ENCODE measurements at regions not wholly inside any gene's neighbourhood (a gene's known extent, or its start where the extent isn't known, plus 50 kb on each side); places are given as distances from the start of the nearest gene placed in this dataset.
"Not testable (repeated sequence)": the region's sequence is repeated elsewhere in the genome, so short reads cannot be mapped to it uniquely, and the experiment has no call there.

- no peak for DNase-seq
These were observed 108.4 kb upstream of the SLC6A11 start for GRCh38 chr3:10707400-10708215.

- DNase-seq = no peak
These were observed 107.7 kb upstream of the SLC6A11 start for GRCh38 chr3:10708216-10708893.

- no peak for DNase-seq
These were observed 106.8 kb upstream of the SLC6A11 start for GRCh38 chr3:10709110-10709781.

GRCh38 chr3:10712121-10712520 lies 103.9 kb upstream of the SLC6A11 start:
- DNase-seq = no peak

- DNase-seq = no peak
These were observed 102.4 kb upstream of the SLC6A11 start for GRCh38 chr3:10713656-10714055.

GRCh38 chr3:10715886-10716285 lies 100.1 kb upstream of the SLC6A11 start:
- DNase-seq = no peak

- no peak for DNase-seq
These were observed 99.1 kb upstream of the SLC6A11 start for GRCh38 chr3:10716964-10717363.

- DNase-seq = no peak
These were observed 98.3 kb upstream of the SLC6A11 start for GRCh38 chr3:10717756-10718155.

GRCh38 chr3:10721101-10721500 lies 94.9 kb upstream of the SLC6A11 start:
- DNase-seq = no peak

- no peak for DNase-seq
These were observed 93.1 kb upstream of the SLC6A11 start for GRCh38 chr3:10722911-10723310.

- no peak for DNase-seq
These were observed 92.0 kb upstream of the SLC6A11 start for GRCh38 chr3:10723991-10724390.

- DNase-seq = no peak
These were observed 91.0 kb upstream of the SLC6A11 start for GRCh38 chr3:10725067-10725466.

GRCh38 chr3:10725846-10726245 lies 90.2 kb upstream of the SLC6A11 start:
- no peak for DNase-seq

GRCh38 chr3:10726787-10727186 lies 89.2 kb upstream of the SLC6A11 start:
- DNase-seq = no peak

- DNase-seq = no peak
These were observed 86.6 kb upstream of the SLC6A11 start for GRCh38 chr3:10729439-10729838.

- no peak for DNase-seq
These were observed 83.7 kb upstream of the SLC6A11 start for GRCh38 chr3:10732292-10732691.

GRCh38 chr3:10733297-10733696 lies 82.7 kb upstream of the SLC6A11 start:
- no peak for DNase-seq

- not testable (repeated sequence) for DNase-seq
These were observed 79.6 kb upstream of the SLC6A11 start for GRCh38 chr3:10736444-10736843.

GRCh38 chr3:10737785-10738184 lies 78.2 kb upstream of the SLC6A11 start:
- DNase-seq = no peak

- peak; percentile 72 for DNase-seq
These were observed 77.2 kb upstream of the SLC6A11 start for GRCh38 chr3:10738688-10739372.

- DNase-seq = no peak
These were observed 75.1 kb upstream of the SLC6A11 start for GRCh38 chr3:10740954-10741353.

- no peak for DNase-seq
These were observed 73.9 kb upstream of the SLC6A11 start for GRCh38 chr3:10741891-10742671.
